ENCODE measurements at regions not wholly inside any gene's neighbourhood (a gene's known extent, or its start where the extent isn't known, plus 50 kb on each side); places are given as distances from the start of the nearest gene placed in this dataset.
A peak's percentile ranks its signal among the peaks of the same experiment; 100 is the strongest.
"Not testable (repeated sequence)": the region's sequence is repeated elsewhere in the genome, so short reads cannot be mapped to it uniquely, and the experiment has no call there.

DNA sequence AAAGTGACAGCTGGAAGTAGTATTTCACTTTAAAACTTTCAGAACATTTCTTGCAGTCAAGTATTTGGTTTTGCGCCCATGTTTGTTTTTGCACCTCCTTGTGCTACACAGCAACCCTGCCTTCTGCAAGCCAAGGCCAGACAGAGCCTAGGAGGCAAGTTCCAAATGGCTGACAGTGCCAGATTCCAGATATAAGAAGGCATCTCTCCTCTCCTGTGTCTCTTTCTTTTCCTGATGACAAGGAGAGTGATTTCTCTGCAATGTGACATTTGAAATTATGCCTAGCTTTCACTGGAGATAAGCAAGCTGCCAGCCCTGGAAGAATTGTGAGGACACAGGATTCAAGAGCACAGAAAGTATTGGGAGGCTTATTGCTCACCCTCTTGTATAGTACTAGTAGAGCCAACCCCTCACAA, 149.1 kb upstream of the TENT5A start:
- no peak for DNase-seq

DNA sequence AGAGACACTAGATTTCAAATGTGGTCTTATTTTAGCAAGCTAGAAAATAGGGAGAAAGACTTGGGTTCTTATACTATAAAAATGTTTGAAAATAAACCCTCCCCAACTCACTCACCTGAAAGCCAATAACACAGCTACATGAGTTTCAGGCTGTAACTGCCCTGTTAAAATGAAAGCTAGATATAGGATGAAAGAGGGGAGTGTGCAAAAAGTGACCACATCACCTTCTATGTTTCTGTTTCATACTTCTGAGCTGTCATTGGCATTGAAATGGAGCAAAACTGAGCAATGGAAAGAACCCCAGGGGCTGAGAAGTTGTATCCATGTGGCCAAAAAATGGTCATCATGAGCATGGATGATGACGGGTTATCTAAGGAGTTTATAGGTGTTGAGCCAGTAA, 148.1 kb upstream of the TENT5A start:
- DNase-seq: no peak

DNA sequence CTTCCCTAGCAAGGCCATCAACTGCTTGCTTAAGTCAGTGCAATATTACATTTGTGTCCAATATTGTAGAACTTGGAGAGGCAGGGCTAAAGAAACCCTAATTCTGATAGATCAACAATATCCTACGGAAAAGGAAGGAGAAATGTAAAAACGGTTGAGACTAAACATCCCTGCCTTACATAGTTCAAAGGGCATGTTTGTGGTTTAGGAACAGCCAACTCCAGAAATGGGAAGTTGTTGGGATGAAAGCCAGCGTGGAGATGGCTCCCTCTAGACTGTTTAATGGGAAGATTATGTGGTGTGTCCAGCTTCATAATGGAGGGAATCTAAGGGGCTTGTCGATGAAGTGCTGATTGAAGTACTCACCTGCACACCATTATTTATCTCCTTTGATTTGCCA, 145.3 kb upstream of the TENT5A start:
- no peak for DNase-seq

DNA sequence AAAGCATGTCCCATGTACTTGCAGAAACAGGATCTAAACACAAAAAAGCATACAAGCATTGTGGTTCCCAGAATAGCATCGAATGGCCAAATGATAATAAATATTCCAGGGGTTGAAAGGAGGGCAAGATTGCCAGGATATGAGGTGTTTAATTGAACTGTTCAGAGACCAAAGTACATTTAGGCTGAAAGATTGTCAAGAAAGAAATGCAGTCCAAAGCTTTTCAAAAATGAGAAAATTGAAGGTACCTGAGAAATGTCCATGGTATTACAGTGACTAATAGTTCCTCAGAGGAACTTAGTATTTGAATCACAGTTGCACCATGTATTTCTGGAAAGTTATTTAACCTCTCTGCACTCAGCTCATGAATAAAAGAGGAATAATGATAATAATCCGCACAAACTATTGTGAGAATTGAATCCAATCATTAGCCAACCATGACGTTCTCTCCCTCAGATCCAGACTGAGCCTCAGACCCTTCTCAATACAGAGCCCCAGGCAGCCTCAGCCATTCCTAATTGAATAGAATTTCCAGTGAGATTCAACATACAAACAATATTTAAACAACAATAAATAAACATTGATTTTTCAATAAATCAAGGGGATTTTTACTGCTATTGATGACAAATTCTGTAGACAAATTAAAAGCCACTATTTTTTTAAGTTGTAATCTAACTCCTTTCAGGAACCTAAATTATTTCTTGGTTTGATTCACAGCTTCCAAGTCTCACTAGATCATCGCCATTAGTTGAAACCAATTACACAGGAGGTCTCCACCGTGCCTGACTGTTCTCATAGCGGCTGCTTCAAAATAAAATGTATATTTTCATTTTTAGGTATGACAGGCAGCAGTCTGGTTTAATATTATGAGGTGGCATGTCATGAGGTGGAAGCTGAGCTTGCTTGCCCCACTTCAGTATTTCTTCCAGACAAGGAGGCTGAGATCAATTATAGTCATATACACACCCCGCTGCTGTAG, 144.3 kb upstream of the TENT5A start:
- no peak for DNase-seq

DNA sequence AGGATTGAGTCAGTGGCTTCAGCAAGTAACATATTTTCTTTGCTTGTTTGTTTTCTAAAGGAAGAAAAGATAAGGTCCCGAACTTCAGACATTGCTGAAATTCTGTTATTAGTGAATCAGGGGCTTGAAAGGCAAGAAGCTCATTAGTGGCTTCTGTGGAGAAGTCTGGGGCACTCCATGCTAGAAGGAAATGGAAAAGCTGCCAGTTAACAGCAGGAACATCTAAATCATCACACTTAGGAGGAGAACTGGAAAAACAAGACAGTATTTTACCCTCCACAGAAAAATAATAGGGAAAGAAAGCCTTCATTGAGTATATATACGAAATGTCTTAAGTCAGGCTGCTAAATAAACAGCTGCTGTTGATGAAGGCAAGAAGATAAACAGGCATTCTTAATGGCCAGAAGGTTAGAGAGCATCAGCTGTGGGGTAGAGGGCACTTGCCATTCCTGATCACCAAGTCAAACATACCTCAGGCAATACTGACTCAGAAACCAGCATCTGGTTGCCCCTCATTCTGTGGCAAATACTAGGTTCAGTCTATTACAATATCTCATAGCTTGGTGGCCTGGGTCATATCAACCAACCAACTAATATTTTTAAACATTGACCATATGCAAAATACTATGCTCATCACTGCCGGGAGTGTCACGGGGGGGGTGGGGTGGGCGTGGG, 143.2 kb upstream of the TENT5A start:
- DNase-seq: peak; percentile 78

DNA sequence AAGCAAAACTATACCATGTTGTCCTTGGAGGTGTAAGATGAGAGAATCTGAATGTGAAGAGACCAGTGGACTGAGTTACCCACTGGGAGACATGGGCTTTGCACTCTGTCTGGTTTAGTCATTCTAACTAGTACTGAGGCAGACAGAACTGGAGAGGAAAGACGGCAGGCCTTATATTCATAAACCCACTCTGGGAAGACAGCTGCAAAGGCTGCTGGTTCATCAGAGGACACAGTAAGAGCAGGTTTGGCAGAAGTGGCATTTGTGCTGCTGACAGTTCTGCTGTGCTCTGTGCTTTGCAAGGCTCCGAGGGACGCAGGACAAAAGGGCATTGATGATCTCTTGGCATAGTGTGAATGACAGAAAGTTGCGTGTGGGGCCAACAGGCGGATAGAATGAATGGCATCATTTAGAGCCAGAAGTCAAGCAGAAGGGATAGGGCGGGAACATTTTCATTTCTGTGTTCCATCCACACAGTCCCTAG, 142.3 kb upstream of the TENT5A start:
- DNase-seq: peak; percentile 81

DNA sequence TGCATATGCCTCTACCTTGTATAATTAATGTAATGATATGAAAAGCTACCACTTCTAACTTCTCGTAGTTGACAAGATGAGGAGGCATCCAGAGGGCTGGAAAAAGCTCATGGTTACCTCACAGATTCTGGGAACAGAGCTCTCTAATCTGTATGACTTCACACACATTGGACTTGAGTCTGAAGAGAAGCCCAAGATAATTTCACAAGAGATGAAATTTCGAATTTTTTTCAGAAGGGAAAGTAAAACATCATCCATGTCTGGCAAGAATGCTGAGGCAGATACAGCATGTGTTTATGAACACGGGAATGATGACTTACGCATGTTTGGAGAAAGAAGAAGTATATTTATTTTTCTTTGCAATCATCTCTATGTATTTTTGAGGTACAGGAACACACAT, 141.8 kb upstream of the TENT5A start:
- DNase-seq: no peak

DNA sequence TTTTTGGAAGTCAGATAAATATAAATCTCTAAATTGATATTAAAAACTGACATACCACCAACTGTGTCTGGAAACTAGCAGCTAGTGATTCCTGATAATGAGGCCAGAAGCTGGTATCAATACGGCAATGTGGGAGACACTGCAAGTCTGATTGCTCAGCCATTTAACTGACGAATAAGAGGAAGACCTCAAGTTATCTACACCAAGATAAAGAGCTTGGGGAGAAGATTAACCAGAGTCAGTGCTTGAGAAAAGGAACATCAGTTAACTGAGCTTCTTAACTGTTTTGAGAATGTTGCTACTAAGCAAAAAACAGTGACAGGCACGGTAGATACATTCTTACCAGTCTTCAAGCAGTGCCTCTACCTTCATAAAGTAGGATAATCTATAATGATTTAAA, 140.4 kb upstream of the TENT5A start:
- no peak for DNase-seq

DNA sequence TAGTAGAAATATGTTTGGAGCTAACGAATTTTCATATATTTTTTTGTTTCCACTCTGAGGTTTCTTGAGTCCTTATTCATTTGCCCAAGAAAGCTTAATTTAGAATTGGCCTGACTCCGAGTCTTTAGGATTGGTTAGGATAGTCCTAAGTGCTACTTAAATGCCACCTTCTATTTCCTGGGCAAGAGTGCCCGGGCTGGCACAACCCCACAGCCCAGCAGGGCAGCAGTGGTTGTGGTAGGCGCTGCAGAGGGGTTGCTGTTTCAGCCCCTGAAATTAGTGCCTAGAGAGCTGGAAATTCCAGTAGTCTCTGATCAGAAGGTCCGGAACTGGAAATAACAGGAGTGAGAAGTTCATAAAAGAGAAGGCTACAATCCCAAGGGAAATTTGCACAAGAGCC, 139.4 kb upstream of the TENT5A start:
- DNase-seq: no peak

DNA sequence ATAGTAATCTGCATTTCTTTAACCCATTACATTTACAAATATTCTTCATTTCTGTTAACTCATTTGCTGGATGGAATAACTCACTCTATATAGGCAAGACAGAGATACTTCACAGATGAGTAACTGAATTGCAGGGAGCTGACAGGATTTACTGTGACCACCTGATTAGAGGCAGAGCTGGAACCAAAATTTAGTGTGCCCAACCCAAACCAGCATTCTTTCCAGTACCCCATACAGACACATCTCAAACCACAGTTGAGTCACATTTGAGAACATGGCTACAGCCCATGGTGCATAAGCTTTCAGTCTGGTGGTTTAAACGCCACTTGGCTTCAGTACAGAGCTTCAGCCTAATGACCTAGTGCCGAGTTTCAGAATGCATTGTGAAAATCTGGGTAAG, 138.4 kb upstream of the TENT5A start:
- DNase-seq: no peak

DNA sequence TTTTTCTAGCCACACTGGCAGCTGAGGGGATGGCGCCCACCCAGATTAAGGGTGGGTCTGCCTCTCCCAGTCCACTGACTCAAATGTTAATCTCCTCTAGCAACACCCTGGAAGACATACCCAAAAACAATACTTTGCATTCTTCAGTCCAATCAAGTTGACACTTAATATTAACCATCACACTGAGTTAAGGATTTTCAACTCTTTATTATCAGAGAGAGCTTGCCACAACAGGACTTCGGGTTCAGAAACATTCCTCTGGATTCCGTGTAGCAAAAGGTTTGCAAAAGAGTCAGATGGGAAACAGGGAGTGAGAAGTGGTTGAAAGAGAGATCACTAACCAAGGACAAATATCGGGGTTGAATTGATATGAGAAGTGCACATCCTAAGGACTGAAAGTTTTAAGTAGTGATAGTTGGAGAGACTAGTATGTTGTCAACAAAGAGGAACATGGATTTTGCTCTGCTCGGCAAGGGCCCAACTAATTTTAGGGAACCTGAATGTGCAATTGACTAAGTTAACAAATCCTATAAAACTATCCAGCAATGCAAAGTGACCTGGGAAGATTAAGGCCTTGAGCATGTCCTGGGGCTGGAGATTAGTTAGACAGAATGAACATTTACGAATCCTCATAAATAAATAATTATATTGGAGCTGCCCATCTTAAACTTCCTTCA, 137.0 kb upstream of the TENT5A start:
- no peak for DNase-seq

DNA sequence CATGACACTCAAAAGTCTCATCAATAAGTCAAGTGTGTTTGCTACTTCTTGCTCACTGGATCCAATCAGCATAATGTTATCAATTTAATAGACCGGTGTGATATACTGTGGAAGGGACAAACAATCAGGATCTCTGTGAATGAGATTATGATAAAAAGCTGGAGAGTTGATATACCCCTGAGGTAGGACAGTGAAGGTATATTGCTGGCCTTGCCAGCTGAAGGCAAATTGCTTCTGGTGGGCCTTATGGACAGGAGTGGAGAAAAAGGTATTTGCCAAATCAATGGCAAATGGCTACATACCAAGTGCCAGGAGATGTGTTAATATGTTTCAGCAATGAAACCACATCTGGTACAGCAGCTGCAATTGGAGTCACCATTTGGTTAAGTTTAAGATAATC, 134.4 kb upstream of the TENT5A start:
- not testable (repeated sequence) for DNase-seq

DNA sequence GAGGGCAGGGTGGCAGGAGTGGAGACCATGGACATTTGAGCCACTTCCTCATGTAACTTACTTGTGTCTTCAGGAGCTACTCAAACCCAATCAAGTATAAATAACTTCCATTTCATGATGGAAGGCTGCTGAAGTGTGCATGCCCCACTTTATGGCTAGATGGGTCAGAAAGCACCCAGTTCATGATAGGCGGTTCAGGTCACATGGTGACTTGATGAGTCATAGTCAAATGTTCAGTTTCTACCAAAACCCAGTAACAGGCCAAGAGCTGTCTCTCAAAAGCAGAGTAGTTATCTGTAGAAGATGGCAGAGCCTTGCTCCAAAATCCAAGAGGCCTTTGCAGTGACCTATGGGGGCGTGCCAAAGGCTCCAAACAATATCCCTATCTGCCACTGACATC, 133.7 kb upstream of the TENT5A start:
- DNase-seq: no peak

DNA sequence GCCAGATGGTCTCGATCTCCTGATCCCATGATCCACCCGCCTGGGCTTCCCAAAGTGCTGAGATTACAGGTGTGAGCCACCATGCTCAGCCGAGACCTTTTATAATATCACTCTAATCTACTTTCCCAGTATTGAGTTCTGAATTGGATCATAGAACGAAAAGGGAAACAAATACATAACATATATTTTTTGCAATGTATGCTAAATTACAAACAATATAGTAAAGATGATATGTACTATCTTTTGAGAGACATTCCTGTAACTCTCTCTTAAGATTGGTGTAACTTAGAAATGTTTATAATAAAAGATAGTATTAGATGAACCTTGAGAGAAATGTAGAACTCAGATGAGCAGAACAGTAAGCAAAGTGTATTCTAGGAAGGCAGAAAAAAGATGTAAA, 129.2 kb upstream of the TENT5A start:
- DNase-seq: no peak

DNA sequence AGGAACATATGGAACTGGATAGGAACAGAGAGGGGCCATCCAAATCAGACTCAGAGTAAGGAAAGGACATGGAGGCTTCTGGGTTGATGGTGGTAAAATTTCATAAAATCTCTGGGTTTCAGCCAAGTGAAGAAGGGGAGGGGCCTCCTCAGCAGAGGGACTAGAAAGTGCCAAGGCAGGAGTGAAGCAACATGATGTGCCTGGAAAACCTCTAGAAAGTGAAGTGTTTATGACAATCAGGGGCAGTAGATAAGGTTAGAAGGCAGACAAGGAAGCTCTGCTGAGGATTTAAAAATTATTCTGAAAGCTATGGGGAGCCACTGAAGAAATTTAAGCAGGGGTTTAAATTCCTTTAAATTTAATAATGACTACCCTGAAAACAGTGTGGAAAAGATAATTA, 126.0 kb upstream of the TENT5A start:
- no peak for DNase-seq

DNA sequence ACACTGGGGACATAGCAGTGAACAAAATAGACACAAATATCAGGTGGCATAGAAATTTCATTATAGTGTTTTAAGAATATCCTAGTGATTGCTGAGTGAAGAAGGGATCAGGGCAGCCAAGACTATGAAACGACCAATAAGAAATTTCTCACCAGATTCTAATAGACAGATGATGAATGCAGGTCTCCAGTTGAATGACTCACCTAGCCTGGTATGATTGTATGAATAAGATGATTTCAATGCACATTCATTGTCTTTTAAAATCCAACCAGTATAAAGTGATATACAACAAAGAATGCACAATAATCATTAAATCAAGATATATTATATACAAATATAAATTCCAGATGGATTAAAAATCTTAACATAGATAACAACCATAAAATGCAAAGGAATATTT, 124.5 kb upstream of the TENT5A start:
- no peak for DNase-seq

DNA sequence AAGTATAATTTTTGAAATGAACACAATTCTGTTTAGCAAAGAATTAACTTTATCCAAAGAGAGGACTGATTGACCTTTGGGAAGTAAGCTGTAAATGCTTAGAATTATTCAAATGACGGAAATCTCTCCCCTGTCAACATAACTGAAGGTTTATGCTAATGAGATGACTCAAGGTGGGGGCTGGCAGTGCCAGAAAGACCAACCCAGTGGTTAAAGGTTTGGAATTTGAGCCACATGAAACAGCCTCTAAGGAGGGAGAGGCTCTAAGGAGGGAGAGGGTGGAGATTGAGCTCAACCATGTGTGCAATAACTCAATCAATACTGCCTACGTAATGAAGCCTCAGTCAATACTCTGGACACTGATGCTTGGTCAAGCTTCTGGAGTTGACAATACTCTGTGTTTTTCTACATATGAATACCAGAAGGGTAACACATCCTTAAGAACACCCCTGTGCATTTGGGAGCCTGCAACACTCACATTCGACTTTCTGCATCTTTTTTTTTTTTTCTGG, 123.4 kb upstream of the TENT5A start:
- DNase-seq: no peak

DNA sequence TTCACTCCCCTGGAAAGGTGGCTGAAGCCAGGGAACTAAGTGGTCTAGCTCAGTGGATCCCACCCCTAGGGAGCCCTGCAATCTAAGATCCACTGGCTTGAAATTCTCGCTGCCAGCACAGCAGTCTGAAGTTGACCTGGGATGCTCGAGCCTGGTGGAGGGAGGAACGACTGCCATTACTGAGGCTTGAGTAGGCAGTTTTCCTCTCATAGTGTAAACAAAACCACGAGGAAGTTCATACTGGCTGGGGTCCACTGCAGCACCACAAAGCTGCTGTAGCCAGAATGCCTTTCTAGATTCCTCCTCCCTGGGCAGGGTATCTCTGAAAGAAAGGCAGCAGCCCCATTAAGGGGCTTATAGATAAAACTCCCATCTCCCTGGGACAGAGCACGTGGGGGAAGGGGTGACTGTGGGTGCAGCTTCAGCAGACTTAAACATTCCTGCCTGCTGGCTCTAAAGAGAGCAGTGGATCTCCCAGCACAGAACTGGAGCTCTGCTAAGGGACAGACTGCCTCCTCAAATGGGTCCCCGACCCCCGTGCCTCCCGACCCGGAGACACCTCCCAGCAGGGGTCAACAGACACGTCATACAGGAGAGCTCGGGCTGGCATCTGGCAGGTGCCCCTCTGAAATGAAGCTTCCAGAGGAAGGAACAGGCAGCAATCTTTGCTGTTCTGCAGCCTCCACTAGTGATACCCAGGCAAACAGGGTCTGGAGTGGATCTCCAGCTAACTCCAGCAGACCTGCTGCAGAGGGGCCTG, 117.4 kb upstream of the TENT5A start:
- DNase-seq: peak; percentile 55

DNA sequence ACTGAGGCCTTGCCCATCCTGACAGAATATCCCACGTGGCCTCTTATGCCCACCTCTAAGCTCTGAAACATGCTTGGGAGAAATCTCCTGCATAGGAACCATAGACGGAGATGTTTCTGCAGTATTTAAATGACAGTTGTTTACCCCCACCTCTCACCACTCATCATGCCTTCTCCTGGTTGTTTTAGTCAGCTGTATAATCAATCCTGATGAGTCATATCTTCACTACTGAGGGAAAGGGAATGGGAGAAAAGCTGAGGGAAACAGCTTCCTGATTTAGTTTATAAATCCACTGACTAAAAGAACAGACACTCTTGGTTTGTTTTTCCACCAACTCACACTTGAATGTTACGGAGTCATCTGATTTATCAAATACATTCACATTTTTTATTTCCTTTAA, 113.2 kb upstream of the TENT5A start:
- DNase-seq: peak; percentile 52

DNA sequence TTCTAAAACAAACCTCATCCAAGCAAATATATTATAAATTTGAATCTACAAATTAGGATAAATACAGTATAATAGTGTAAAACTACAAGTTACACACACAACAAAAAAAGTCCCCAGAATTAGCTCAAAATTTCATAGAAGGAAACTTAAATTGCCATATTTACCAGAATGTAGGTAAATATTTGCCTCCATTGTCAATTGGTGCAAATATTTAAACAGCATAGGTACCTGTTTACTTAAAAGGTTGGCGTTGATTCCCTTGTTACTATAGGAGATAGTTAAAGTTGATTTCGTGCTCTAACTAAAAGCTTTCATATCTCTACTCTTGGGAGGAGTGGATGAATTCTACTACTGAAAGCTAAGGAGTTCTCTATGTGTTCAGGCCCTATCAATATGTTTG, 111.6 kb upstream of the TENT5A start:
- DNase-seq: no peak

DNA sequence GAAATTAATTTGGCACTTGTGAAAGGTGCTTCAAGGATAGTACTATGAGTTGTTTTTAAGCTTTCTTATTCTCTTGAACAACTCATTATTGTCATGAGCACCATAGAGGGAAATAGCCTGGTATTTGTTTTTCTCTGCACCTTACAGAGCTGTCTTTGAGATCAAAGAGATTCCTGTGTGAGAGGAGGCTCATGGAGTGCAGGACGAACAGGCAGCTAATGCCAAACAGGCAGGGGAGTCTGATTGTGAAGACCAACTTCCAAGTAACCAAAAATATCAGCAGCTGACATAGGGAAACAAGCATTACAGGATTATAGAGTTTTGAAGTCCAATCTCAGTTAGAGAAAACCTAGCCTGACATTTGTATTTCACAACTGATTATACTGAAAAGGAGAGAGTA, 110.6 kb upstream of the TENT5A start:
- DNase-seq: peak; percentile 62

DNA sequence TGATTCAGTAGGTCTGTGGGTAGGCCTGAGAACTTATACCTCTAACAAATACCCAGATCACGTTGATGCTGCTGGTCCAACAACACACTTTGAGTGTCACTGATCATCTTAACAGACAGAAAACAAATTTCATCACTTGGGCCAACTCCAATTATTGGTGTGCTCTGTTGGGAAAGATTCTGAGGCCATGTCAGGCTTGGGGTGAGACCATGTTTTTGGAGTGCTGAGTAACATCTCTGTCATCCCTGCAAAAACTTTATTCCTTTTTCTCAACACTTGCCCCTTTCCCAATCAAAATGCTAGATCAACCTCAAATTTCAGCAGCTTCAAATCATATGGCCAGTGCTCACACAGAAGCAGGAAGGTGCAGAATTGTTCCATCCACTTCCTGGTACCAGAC, 108.8 kb upstream of the TENT5A start:
- no peak for DNase-seq

DNA sequence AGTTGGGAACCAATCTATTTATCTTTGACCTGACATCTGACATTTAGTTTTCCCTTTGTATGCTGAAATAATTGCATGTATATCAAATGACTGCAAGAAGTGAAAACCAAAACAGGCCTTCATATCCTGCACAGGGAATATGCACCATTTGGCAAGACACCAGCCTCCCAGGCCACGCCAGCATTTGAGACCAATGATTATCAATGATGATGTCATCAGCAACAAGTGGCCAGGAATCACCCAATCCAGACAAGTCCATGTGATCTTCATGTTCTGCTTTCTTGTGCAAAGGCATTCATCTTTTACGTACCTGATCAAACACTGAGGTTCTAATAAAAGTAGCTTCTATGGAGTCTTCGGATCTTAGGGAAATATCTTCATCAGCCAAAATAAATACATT, 107.4 kb upstream of the TENT5A start:
- no peak for DNase-seq

All from islet precursor cell (in vitro differentiated cells).